ENCODE measurements at regions not wholly inside any gene's neighbourhood (a gene's known extent, or its start where the extent isn't known, plus 50 kb on each side); places are given as distances from the start of the nearest gene placed in this dataset.
"Not testable (repeated sequence)": the region's sequence is repeated elsewhere in the genome, so short reads cannot be mapped to it uniquely, and the experiment has no call there.

DNA sequence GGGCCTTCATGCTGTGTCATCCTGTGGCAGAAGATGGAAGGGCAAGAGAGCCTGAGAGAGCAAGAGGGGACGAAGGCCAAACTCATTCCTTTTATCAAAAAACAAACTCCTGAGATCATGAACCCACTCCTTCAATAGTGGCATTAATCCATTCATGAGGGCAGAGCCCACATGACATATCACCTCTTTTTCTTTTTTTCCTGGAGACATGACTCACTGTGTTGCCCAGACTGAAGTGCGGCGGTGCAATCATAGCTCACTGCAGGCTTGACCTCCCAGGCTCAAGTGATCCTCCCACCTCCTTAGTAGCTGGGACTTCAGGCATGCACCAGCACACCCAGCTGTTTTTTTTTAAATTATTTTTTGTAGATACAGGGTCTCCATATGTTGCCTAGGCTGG, 92.0 kb upstream of the RNU6-1 start:
- peaks cover 5% of the 10 kb centered on the region for H3K27me3 Mint-ChIP-seq
- DNase-seq, result no peak
- no peak overlapping the region for H3K27ac ChIP-seq (ENCODE audit: insufficient read depth, low read length, poor library complexity, severe bottlenecking)
- no peaks in the 10 kb centered on the region for H3K9me3 Mint-ChIP-seq
- H3K27me3 ChIP-seq (ENCODE audit: control insufficient read depth, insufficient read depth, low read length), result no peaks in the 10 kb centered on the region
- H3K27ac Mint-ChIP-seq, result no peak overlapping the region
- no peak for ATAC-seq (ENCODE audit: low read depth in 2 of 2)
- H3K4me1 ChIP-seq (ENCODE audit: control insufficient read depth, insufficient read depth, low read length, poor library complexity, severe bottlenecking), result no peaks in the 10 kb centered on the region
- no peak overlapping the region for H3K4me3 ChIP-seq (ENCODE audit: low read depth, low read length)
- H3K4me1 Mint-ChIP-seq, result no peaks in the 10 kb centered on the region
- H3K36me3 Mint-ChIP-seq, result no peaks in the 10 kb centered on the region
- H3K4me3 Mint-ChIP-seq, result no peak overlapping the region
- no peaks in the 10 kb centered on the region for H3K9me3 ChIP-seq (ENCODE audit: control insufficient read depth in 2 of 2, low read length in 2 of 2)
- no peaks in the 10 kb centered on the region for H3K36me3 ChIP-seq (ENCODE audit: control insufficient read depth, insufficient read depth, low read length)

DNA sequence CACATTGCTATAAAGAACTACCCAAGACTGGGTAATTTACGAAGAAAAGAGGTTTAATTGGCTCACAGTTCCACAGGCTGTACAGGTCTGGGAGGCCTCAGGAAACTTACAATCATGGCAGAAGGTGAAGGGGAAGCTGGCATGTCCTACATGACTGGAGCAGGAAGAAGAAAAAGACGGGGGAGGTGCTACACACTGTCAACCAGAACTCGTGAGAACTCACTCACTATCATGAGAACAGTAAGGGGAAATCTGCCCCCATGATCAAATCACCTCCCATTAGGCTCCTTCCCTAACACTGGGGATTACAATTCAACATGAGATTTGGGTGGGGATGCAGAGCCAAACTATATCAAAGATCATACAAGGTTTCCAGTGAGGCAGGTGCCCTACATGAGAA, 94.3 kb upstream of the RNU6-1 start:
- not testable (repeated sequence) for H3K27ac Mint-ChIP-seq

DNA sequence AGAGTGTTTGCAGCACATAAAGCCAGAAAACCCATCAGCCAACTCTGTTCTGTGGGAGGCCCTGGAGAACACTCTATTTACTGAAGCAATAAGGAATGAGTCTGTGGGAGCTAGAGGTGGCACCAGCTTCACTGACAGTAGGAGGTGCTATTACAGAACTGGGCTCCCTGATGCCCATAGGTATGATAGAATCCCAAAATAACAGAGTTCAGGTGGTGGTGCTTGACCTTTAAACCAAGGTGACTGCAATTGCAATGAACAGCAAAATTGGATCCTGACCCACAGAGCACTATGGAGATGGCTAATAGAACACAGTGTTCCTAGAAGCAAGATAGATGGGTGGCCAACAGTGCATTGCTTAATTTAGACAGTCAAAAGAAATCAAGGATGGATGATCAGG, 95.4 kb upstream of the RNU6-1 start:
- peaks cover 5% of the 10 kb centered on the region for H3K27me3 Mint-ChIP-seq
- no peak for DNase-seq
- peaks cover 0 to 2% (median 0%) of the 10 kb centered on the region in 7 donors for H3K9me3 Mint-ChIP-seq
- no peak overlapping the region for H3K27ac Mint-ChIP-seq
- Histone ChIP-seq H3K36me3 (ENCODE audit: control insufficient read depth, insufficient read depth, low read length) (no peaks in the 10 kb centered on the region), H3K27ac (ENCODE audit: insufficient read depth, low read length, poor library complexity, severe bottlenecking) (no peak overlapping the region), H3K4me1 (ENCODE audit: control insufficient read depth, insufficient read depth, low read length, poor library complexity, severe bottlenecking) (no peaks in the 10 kb centered on the region), H3K4me3 (ENCODE audit: low read depth, low read length) (no peak overlapping the region), H3K27me3 (ENCODE audit: control insufficient read depth, insufficient read depth, low read length) (no peaks in the 10 kb centered on the region), H3K9me3 (ENCODE audit: control insufficient read depth in 2 of 2, low read length in 2 of 2) (no peaks in the 10 kb centered on the region)
- ATAC-seq (ENCODE audit: low read depth in 2 of 2), result no peak
- H3K4me3 Mint-ChIP-seq, result no peak overlapping the region
- peaks cover 0 to 3% (median 0%) of the 10 kb centered on the region in 4 donors for H3K4me1 Mint-ChIP-seq
- no peaks in the 10 kb centered on the region for H3K36me3 Mint-ChIP-seq

More for the DNA sequence above, 94.3 kb upstream of the RNU6-1 start:
- H3K4me1 ChIP-seq (ENCODE audit: control insufficient read depth, insufficient read depth, low read length, poor library complexity, severe bottlenecking); ATAC-seq (ENCODE audit: low read depth in 2 of 2); H3K4me3 ChIP-seq (ENCODE audit: low read depth, low read length); H3K9me3 ChIP-seq (ENCODE audit: control insufficient read depth in 2 of 2, low read length in 2 of 2); H3K27me3 Mint-ChIP-seq; H3K36me3 Mint-ChIP-seq; H3K36me3 ChIP-seq (ENCODE audit: control insufficient read depth, insufficient read depth, low read length); H3K9me3 Mint-ChIP-seq; H3K27me3 ChIP-seq (ENCODE audit: control insufficient read depth, insufficient read depth, low read length); H3K4me3 Mint-ChIP-seq; H3K27ac ChIP-seq (ENCODE audit: insufficient read depth, low read length, poor library complexity, severe bottlenecking); DNase-seq; H3K4me1 Mint-ChIP-seq: not testable (repeated sequence)

DNA sequence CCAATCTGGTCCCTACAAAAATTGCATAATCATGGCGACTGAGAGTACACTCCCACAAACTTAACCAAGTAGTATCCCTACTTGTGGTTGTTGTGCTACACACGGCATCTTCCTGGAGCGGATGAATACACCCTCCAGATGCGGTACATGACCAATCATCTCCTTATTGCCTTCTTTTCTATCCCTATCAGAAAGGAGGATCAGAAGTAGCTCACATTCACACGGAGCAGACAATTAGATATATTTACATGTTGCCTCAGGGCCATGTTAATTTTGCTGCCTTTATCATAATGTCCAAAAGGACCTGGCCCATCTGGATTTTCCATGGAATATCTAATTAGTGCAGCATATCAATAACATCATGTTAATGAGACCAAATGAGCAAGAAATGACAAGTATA, 96.4 kb upstream of the RNU6-1 start:
- Mint-ChIP-seq H3K27ac (no peak overlapping the region), H3K9me3 (peaks cover 0 to 3% (median 0%) of the 10 kb centered on the region in 7 donors), H3K4me1 (peaks cover 0 to 3% (median 0%) of the 10 kb centered on the region in 4 donors), H3K36me3 (no peaks in the 10 kb centered on the region), H3K27me3 (peaks cover 5% of the 10 kb centered on the region), H3K4me3 (no peak overlapping the region)
- Histone ChIP-seq H3K36me3 (ENCODE audit: control insufficient read depth, insufficient read depth, low read length) (no peaks in the 10 kb centered on the region), H3K4me1 (ENCODE audit: control insufficient read depth, insufficient read depth, low read length, poor library complexity, severe bottlenecking) (no peaks in the 10 kb centered on the region), H3K9me3 (ENCODE audit: control insufficient read depth in 2 of 2, low read length in 2 of 2) (no peaks in the 10 kb centered on the region), H3K27ac (ENCODE audit: insufficient read depth, low read length, poor library complexity, severe bottlenecking) (no peak overlapping the region), H3K4me3 (ENCODE audit: low read depth, low read length) (no peak overlapping the region), H3K27me3 (ENCODE audit: control insufficient read depth, insufficient read depth, low read length) (no peaks in the 10 kb centered on the region)
- ATAC-seq (ENCODE audit: low read depth in 2 of 2) (no peak), DNase-seq (no peak)

DNA sequence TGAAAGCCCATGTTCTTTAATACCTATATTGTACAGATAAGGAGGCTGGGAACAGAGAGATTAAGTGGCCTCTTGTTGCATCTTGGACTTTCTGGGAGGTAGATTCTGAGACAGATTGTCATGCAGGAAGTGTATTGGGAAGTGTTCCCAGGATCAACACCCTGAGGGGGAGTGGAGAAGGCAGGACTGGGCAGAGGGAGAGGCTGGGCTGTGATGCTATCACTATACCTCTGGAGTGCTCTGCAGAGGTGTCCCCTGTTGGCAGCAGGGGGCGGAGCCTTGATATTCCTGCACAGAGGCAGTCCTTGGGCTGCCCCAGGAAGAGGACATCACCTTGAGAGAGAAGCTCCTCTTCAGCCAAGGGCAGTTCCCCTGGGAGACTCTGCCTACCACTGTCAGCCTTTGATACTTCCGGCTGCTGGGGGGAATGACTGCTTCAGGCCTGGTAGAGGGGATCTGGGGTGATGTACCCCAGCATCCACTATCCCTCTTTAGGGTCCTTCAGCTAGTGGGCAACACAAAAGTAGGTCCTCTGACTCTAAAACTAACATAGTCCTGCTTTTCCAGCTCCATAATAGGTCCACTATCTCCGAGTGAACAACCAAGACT, 97.4 kb upstream of the RNU6-1 start:
- no peaks in the 10 kb centered on the region for H3K36me3 ChIP-seq (ENCODE audit: control insufficient read depth, insufficient read depth, low read length)
- no peaks in the 10 kb centered on the region for H3K9me3 ChIP-seq (ENCODE audit: control insufficient read depth in 2 of 2, low read length in 2 of 2)
- Mint-ChIP-seq H3K27me3 (peaks cover 3% of the 10 kb centered on the region), H3K4me1 (peaks cover 0 to 3% (median 0%) of the 10 kb centered on the region in 4 donors), H3K4me3 (no peak overlapping the region), H3K36me3 (no peaks in the 10 kb centered on the region), H3K9me3 (peaks cover 0 to 3% (median 0%) of the 10 kb centered on the region in 7 donors), H3K27ac (no peak overlapping the region)
- no peaks in the 10 kb centered on the region for H3K4me1 ChIP-seq (ENCODE audit: control insufficient read depth, insufficient read depth, low read length, poor library complexity, severe bottlenecking)
- H3K27ac ChIP-seq (ENCODE audit: insufficient read depth, low read length, poor library complexity, severe bottlenecking), result no peak overlapping the region
- no peak for ATAC-seq (ENCODE audit: low read depth in 2 of 2)
- DNase-seq, result no peak
- no peak overlapping the region for H3K4me3 ChIP-seq (ENCODE audit: low read depth, low read length)
- no peaks in the 10 kb centered on the region for H3K27me3 ChIP-seq (ENCODE audit: control insufficient read depth, insufficient read depth, low read length)

DNA sequence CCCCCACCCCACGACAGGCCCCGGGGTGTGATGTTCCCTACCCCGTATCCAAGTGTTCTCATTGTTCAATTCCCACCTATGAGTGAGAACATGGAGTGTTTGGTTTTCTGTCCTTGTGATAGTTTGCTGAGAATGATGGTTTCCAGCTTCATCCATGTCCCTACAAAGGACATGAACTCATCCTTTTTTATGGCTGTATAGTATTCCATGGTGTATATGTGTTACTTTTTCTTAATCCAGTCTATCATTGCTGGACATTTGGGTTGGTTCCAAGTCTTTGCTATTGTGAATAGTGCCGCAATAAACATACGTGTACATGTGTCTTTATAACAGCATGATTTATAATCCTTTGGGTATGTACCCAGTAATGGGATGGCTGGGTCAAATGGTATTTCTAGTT, 99.3 kb upstream of the RNU6-1 start:
- not testable (repeated sequence) for H3K4me1 Mint-ChIP-seq; H3K27ac ChIP-seq (ENCODE audit: insufficient read depth, low read length, poor library complexity, severe bottlenecking); ATAC-seq (ENCODE audit: low read depth in 2 of 2); H3K27me3 ChIP-seq (ENCODE audit: control insufficient read depth, insufficient read depth, low read length); H3K4me3 Mint-ChIP-seq; H3K9me3 Mint-ChIP-seq; H3K36me3 ChIP-seq (ENCODE audit: control insufficient read depth, insufficient read depth, low read length); H3K9me3 ChIP-seq (ENCODE audit: control insufficient read depth in 2 of 2, low read length in 2 of 2); H3K27ac Mint-ChIP-seq; H3K4me1 ChIP-seq (ENCODE audit: control insufficient read depth, insufficient read depth, low read length, poor library complexity, severe bottlenecking); DNase-seq; H3K27me3 Mint-ChIP-seq; H3K36me3 Mint-ChIP-seq; H3K4me3 ChIP-seq (ENCODE audit: low read depth, low read length)

DNA sequence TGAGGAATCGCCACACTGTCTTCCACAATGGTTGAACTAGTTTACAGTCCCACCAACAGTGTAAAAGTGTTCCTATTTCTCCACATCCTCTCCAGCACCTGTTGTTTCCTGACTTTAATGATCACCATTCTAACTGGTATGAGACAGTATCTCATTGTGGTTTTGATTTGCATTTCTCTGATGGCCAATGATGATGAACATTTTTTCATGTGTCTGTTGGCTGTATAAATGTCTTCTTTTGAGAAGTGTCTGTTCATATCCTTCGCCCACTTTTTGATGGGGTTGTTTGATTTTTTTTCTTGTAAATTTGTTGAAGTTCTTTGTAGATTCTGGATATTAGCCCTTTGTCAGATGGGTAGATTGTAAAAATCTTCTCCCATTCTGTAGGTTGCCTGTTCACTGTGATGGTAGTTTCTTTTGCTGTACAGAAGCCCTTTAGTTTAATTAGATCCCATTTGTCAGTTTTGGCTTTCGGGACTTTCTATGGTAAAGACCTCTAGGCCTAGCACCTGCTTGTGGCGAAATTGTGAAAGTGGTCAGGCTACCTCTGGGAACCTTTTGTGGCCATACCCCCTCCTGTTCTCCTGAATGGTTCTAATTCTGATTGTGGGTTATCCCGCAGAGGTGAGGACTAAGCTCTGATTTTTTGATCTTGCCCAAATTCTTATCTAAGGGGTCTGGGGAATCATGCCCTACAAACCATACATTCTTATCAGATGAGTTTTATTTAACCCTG, 99.9 kb upstream of the RNU6-1 start:
- not testable (repeated sequence) for H3K27ac Mint-ChIP-seq; H3K27me3 ChIP-seq (ENCODE audit: control insufficient read depth, insufficient read depth, low read length); H3K4me3 Mint-ChIP-seq; H3K4me1 Mint-ChIP-seq; H3K9me3 ChIP-seq (ENCODE audit: control insufficient read depth in 2 of 2, low read length in 2 of 2); ATAC-seq (ENCODE audit: low read depth in 2 of 2); H3K4me1 ChIP-seq (ENCODE audit: control insufficient read depth, insufficient read depth, low read length, poor library complexity, severe bottlenecking); H3K27me3 Mint-ChIP-seq; DNase-seq; H3K9me3 Mint-ChIP-seq; H3K4me3 ChIP-seq (ENCODE audit: low read depth, low read length); H3K36me3 Mint-ChIP-seq; H3K36me3 ChIP-seq (ENCODE audit: control insufficient read depth, insufficient read depth, low read length); H3K27ac ChIP-seq (ENCODE audit: insufficient read depth, low read length, poor library complexity, severe bottlenecking)

DNA sequence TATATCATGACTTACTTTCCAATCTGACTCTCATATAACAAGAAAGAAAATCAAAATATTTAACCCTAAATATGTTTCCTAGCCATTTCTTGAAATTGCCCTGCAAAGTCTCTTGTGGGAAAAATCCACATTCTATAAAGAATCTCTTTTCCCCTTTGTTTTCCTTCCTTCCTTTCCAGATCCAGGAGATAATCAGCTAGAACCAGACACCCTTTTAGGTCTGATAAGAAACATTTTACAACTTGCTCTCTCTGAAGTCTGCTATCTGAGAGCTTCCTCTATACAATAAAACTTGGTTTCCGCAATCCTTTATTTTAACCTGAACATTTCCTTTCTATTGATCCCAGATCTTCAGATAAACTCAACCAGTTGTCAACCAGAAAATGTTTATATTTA, 100.5 kb upstream of the RNU6-1 start:
- Histone ChIP-seq H3K27me3 (ENCODE audit: control insufficient read depth, insufficient read depth, low read length) (no peaks in the 10 kb centered on the region), H3K36me3 (ENCODE audit: control insufficient read depth, insufficient read depth, low read length) (no peaks in the 10 kb centered on the region), H3K4me1 (ENCODE audit: control insufficient read depth, insufficient read depth, low read length, poor library complexity, severe bottlenecking) (no peaks in the 10 kb centered on the region), H3K9me3 (ENCODE audit: control insufficient read depth in 2 of 2, low read length in 2 of 2) (no peaks in the 10 kb centered on the region), H3K4me3 (ENCODE audit: low read depth, low read length) (no peak overlapping the region), H3K27ac (ENCODE audit: insufficient read depth, low read length, poor library complexity, severe bottlenecking) (no peak overlapping the region)
- Mint-ChIP-seq H3K9me3 (peaks cover 0 to 3% (median 0%) of the 10 kb centered on the region in 7 donors), H3K4me1 (peaks cover 0 to 3% (median 0%) of the 10 kb centered on the region in 4 donors), H3K36me3 (no peaks in the 10 kb centered on the region), H3K27ac (no peak overlapping the region), H3K4me3 (no peak overlapping the region), H3K27me3 (no peaks in the 10 kb centered on the region)
- ATAC-seq (ENCODE audit: low read depth in 2 of 2) (no peak), DNase-seq (no peak)
